DOHH2 (cell line): ENCODE measurements at regions not wholly inside any gene's neighbourhood (a gene's known extent, or its start where the extent isn't known, plus 50 kb on each side); places are given as distances from the start of the nearest gene placed in this dataset.

Experiments used
- CTCF ChIP-seq: fragments of 200-600 bp; sonication (generic); IDR thresholded peaks from one replicate; pipeline ENCODE4 v1.5.1; 2014; ENCODE audit warnings: antibody characterized with exemption, mild to moderate bottlenecking, low read depth, low read length; ENCODE audit not compliant: poor library complexity, severe bottlenecking
- EZH2phosphoT487 ChIP-seq: fragments of 200-600 bp; sonication (generic); IDR thresholded peaks from 2 replicates; pipeline ENCODE4 v1.6.1; 2017; ENCODE audit warnings: borderline replicate concordance, mild to moderate bottlenecking, antibody characterized with exemption, low read length, moderate library complexity, mixed read lengths

GRCh38 chr7:122200888-122201287 lies 56.8 kb upstream of the AASS start:
- TF ChIP-seq CTCF = no peak
- TF ChIP-seq EZH2phosphoT487 = no peak
